C4-2B (cell line): ENCODE measurements at regions not wholly inside any gene's neighbourhood (a gene's known extent, or its start where the extent isn't known, plus 50 kb on each side); places are given as distances from the start of the nearest gene placed in this dataset.

Source experiments
- CTCF ChIP-seq: fragments of 450-650 bp; conservative IDR thresholded peaks from 2 replicates; pipeline ENCODE4 v1.5.1; 2017; ENCODE audit warnings: mild to moderate bottlenecking
- ZFX ChIP-seq: fragments of 450-650 bp; IDR thresholded peaks from 2 replicates; pipeline ENCODE4 v1.6.1; 2017

DNA sequence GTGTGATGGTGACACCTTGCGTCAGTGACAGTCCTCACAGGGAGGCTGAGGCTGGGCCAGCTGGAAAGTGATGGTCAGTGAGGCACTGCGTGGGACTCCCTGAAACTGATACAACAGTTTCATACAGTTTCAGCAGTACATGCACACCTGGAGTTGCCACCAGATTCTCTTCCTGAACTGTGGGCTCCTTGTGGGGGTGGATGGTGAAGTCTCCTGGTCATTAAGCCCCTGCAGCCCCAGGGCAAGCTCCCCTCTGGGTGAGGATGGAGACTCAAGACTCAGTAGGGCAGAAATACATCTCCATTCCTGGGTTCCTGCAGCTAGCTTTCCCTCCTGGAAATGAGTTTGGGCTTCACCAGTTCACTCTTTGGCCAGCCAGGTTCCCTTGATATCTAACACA lies 392.7 kb downstream of the UQCRFS1 start:
- no peak for TF ChIP-seq CTCF
- no peak for TF ChIP-seq ZFX
